A673 (cell line): ENCODE measurements at regions not wholly inside any gene's neighbourhood (a gene's known extent, or its start where the extent isn't known, plus 50 kb on each side); places are given as distances from the start of the nearest gene placed in this dataset.

Source experiments
- BruUV-seq: library from RNA; stranded (reverse); fragments of 400-500 nt; replicated peaks from 2 replicates; lab custom pipeline; 2021; lab: Mats Ljungman, UMichigan
- CTCF ChIA-PET: fragments of 300-600 bp; sonication (Branson Sonifier 250); formaldehyde crosslinking; loops from one replicate; lab custom pipeline; 2022; ENCODE audit warnings: antibody characterized with exemption; lab: Charles Lee
- POLR2A ChIA-PET: fragments of 300-600 bp; sonication (Branson Sonifier 250); formaldehyde crosslinking; loops from one replicate; lab custom pipeline; 2022; ENCODE audit warnings: antibody characterized with exemption; ENCODE audit not compliant: low non-redundant PET; lab: Charles Lee
- DNase-seq: peaks from one replicate; pipeline ENCODE4 v3.0.0-alpha.2; 2015; ENCODE audit warnings: low spot score
- H3K27ac ChIP-seq: fragments of 200-600 bp; sonication (generic); 2 replicates; pipeline ENCODE4 v1.5.1; 2016; ENCODE audit warnings: mixed run types, low read depth, mild to moderate bottlenecking, mixed read lengths, antibody characterized with exemption, low read length; ENCODE audit not compliant: poor library complexity, severe bottlenecking
- H3K27me3 ChIP-seq: fragments of 200-600 bp; sonication (generic); replicated peaks from 2 replicates; pipeline ENCODE4 v1.6.1; 2017; ENCODE audit warnings: mixed run types, low read depth, mild to moderate bottlenecking, mixed read lengths, antibody characterized with exemption, low read length; ENCODE audit not compliant: insufficient read depth, poor library complexity
- H3K36me3 ChIP-seq: fragments of 200-600 bp; sonication (generic); 2 replicates; pipeline ENCODE4 v1.6.1; 2016; ENCODE audit warnings: mixed run types, mild to moderate bottlenecking, mixed read lengths, antibody characterized with exemption, low read length; ENCODE audit not compliant: insufficient read depth, poor library complexity, severe bottlenecking
- H3K4me1 ChIP-seq: fragments of 200-600 bp; sonication (generic); 2 replicates; pipeline ENCODE4 v1.6.1; 2017; ENCODE audit warnings: mixed run types, mild to moderate bottlenecking, mixed read lengths, antibody characterized with exemption, low read length; ENCODE audit not compliant: insufficient read depth, poor library complexity, severe bottlenecking
- H3K4me3 ChIP-seq: fragments of 200-600 bp; sonication (generic); 2 replicates; pipeline ENCODE4 v1.5.1; 2016; ENCODE audit warnings: low read depth, mixed run types, mild to moderate bottlenecking, mixed read lengths, low read length; ENCODE audit not compliant: poor library complexity, severe bottlenecking
- H3K9me3 ChIP-seq: fragments of 200-600 bp; sonication (generic); 2 replicates; pipeline ENCODE4 v1.6.1; 2016; ENCODE audit warnings: mixed run types, low read depth, mild to moderate bottlenecking, mixed read lengths, antibody characterized with exemption, low read length; ENCODE audit not compliant: poor library complexity, severe bottlenecking
- EZH2 ChIP-seq: fragments of 200-600 bp; sonication (generic); IDR thresholded peaks from 2 replicates; pipeline ENCODE4 v1.6.1; 2017; ENCODE audit warnings: borderline replicate concordance, low read depth, mild to moderate bottlenecking, mixed read lengths, antibody characterized with exemption, low read length; ENCODE audit not compliant: poor library complexity, severe bottlenecking
- intact Hi-C: fragments of 100-400 bp; cut with micrococcal nuclease; formaldehyde crosslinking; loops from one replicate; pipeline ENCODE4 v1.10.0; 2022; ENCODE audit not compliant: unreplicated experiment
- TF ChIP-seq, protein P1 (sequence below): fragments of 300-800, 200-600 bp; sonication (generic); conservative IDR thresholded peaks from 2 replicates; pipeline ENCODE4 v1.5.1; 2017; ENCODE audit warnings: low read depth, mild to moderate bottlenecking, antibody characterized with exemption, low read length, moderate library complexity, mixed read lengths

- ChIA-PET POLR2A (no interaction called here), CTCF (no interaction called here)
- Histone ChIP-seq H3K4me3 (no peak overlapping the region), H3K9me3 (no peaks in the 10 kb centered on the region), H3K36me3 (no peaks in the 10 kb centered on the region), H3K4me1 (no peaks in the 10 kb centered on the region), H3K27me3 (peaks cover 25% of the 10 kb centered on the region), H3K27ac (no peak overlapping the region)
- intact Hi-C loops, result no loop called here
- no peak for TF ChIP-seq EZH2
- TF ChIP-seq, protein P1, sequence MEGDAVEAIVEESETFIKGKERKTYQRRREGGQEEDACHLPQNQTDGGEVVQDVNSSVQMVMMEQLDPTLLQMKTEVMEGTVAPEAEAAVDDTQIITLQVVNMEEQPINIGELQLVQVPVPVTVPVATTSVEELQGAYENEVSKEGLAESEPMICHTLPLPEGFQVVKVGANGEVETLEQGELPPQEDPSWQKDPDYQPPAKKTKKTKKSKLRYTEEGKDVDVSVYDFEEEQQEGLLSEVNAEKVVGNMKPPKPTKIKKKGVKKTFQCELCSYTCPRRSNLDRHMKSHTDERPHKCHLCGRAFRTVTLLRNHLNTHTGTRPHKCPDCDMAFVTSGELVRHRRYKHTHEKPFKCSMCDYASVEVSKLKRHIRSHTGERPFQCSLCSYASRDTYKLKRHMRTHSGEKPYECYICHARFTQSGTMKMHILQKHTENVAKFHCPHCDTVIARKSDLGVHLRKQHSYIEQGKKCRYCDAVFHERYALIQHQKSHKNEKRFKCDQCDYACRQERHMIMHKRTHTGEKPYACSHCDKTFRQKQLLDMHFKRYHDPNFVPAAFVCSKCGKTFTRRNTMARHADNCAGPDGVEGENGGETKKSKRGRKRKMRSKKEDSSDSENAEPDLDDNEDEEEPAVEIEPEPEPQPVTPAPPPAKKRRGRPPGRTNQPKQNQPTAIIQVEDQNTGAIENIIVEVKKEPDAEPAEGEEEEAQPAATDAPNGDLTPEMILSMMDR, result no peak
- no TSS peak for BruUV-seq
- no peak for DNase-seq
Observed at GRCh38 chr5:163759000-163759704, 253.7 kb downstream of the MAT2B start.

- H3K27me3 ChIP-seq, result peaks cover 38% of the 10 kb centered on the region
- H3K27ac ChIP-seq, result no peak overlapping the region
- TF ChIP-seq, protein P1, result no peak
- TF ChIP-seq EZH2, result no peak
- H3K4me3 ChIP-seq, result no peak overlapping the region
- POLR2A ChIA-PET, result no interaction called here
- intact Hi-C loops, result no loop called here
- CTCF ChIA-PET, result no interaction called here
- H3K36me3 ChIP-seq, result no peaks in the 10 kb centered on the region
- BruUV-seq, result no TSS peak
- no peak for DNase-seq
- H3K4me1 ChIP-seq, result no peaks in the 10 kb centered on the region
- no peaks in the 10 kb centered on the region for H3K9me3 ChIP-seq
Observed at GRCh38 chr5:163760498-163760897, 255.1 kb downstream of the MAT2B start.

- Histone ChIP-seq H3K36me3 (no peaks in the 10 kb centered on the region), H3K27ac (no peak overlapping the region), H3K9me3 (no peaks in the 10 kb centered on the region), H3K4me1 (no peaks in the 10 kb centered on the region), H3K4me3 (no peak overlapping the region), H3K27me3 (peaks cover 85% of the 10 kb centered on the region)
- BruUV-seq, result no TSS peak
- no peak for DNase-seq
- intact Hi-C loops, result no loop called here
- CTCF ChIA-PET, result no interaction called here
- POLR2A ChIA-PET, result no interaction called here
- TF ChIP-seq EZH2, result no peak
- TF ChIP-seq, protein P1, result no peak
Observed at GRCh38 chr5:163766936-163767670, 261.7 kb downstream of the MAT2B start.
